ENCODE measurements at regions not wholly inside any gene's neighbourhood (a gene's known extent, or its start where the extent isn't known, plus 50 kb on each side); places are given as distances from the start of the nearest gene placed in this dataset.

GRCh38 chr3:74812756-74813155 lies 198.3 kb upstream of the CNTN3 start:
- Histone ChIP-seq H3K9me1 (ENCODE audit: control insufficient read depth, extremely low read depth, insufficient read depth, low read length) (no peaks in the 10 kb centered on the region), H3K4me3 (ENCODE audit: control insufficient read depth in 2 of 3, extremely low read depth in 1 of 3, insufficient read depth in 2 of 3, low read depth in 1 of 3, low read length in 3 of 3) (no peak overlapping the region), H3K4me2 (ENCODE audit: control insufficient read depth, extremely low read depth, insufficient read depth, low read depth, low read length) (no peak overlapping the region), H2AFZ (ENCODE audit: control insufficient read depth, low read length) (no peak overlapping the region), H3K27ac (ENCODE audit: control insufficient read depth, insufficient read depth, low read length) (no peak overlapping the region), H3K27me3 (ENCODE audit: control insufficient read depth, extremely low read depth, insufficient read depth, low read length) (no peaks in the 10 kb centered on the region), H3K36me3 (ENCODE audit: control insufficient read depth in 2 of 2, extremely low read depth in 1 of 2, insufficient read depth in 2 of 2, low read length in 2 of 2) (no peaks in the 10 kb centered on the region), H4K20me1 (ENCODE audit: control insufficient read depth, extremely low read depth, insufficient read depth, low read length) (no peaks in the 10 kb centered on the region), H3K9ac (ENCODE audit: control insufficient read depth, extremely low read depth, insufficient read depth, low read length) (no peak overlapping the region), H3K79me2 (ENCODE audit: control insufficient read depth, insufficient read depth, low read length) (no peaks in the 10 kb centered on the region), H3K4me1 (ENCODE audit: control insufficient read depth, extremely low read depth, insufficient read depth, low read length) (no peaks in the 10 kb centered on the region), H3K9me3 (ENCODE audit: control insufficient read depth, low read depth, low read length) (no peaks in the 10 kb centered on the region)
- FAIRE-seq = no peak
- TF ChIP-seq, protein P1, sequence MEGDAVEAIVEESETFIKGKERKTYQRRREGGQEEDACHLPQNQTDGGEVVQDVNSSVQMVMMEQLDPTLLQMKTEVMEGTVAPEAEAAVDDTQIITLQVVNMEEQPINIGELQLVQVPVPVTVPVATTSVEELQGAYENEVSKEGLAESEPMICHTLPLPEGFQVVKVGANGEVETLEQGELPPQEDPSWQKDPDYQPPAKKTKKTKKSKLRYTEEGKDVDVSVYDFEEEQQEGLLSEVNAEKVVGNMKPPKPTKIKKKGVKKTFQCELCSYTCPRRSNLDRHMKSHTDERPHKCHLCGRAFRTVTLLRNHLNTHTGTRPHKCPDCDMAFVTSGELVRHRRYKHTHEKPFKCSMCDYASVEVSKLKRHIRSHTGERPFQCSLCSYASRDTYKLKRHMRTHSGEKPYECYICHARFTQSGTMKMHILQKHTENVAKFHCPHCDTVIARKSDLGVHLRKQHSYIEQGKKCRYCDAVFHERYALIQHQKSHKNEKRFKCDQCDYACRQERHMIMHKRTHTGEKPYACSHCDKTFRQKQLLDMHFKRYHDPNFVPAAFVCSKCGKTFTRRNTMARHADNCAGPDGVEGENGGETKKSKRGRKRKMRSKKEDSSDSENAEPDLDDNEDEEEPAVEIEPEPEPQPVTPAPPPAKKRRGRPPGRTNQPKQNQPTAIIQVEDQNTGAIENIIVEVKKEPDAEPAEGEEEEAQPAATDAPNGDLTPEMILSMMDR (optimal IDR thresholded peaks at IDR 0.05 in 1 of 3, IDR thresholded peaks at IDR 0.05 in 1 of 3, conservative IDR thresholded peaks at IDR 0.05 in 1 of 3; ENCODE audit: extremely low read depth in 1 of 3, insufficient read depth in 2 of 3, low read length in 3 of 3) = no peak
- no peak for TF ChIP-seq EZH2 (IDR thresholded peaks at IDR 0.05; ENCODE audit: low read length)
- dilution Hi-C loops (cut with MboI; ENCODE audit: extremely low pct_ligation_motif_present, low sequenced_read_pairs) = no loop called here
- DNase-seq (ENCODE audit: low read depth, low spot score) = no peak

- Histone ChIP-seq H3K36me3 (ENCODE audit: control insufficient read depth in 2 of 2, extremely low read depth in 1 of 2, insufficient read depth in 2 of 2, low read length in 2 of 2) (no peaks in the 10 kb centered on the region), H4K20me1 (ENCODE audit: control insufficient read depth, extremely low read depth, insufficient read depth, low read length) (no peaks in the 10 kb centered on the region), H3K79me2 (ENCODE audit: control insufficient read depth, insufficient read depth, low read length) (no peaks in the 10 kb centered on the region), H3K4me3 (ENCODE audit: control insufficient read depth in 2 of 3, extremely low read depth in 1 of 3, insufficient read depth in 2 of 3, low read depth in 1 of 3, low read length in 3 of 3) (no peak overlapping the region), H3K9me1 (ENCODE audit: control insufficient read depth, extremely low read depth, insufficient read depth, low read length) (no peaks in the 10 kb centered on the region), H3K27ac (ENCODE audit: control insufficient read depth, insufficient read depth, low read length) (no peak overlapping the region), H3K27me3 (ENCODE audit: control insufficient read depth, extremely low read depth, insufficient read depth, low read length) (no peaks in the 10 kb centered on the region), H2AFZ (ENCODE audit: control insufficient read depth, low read length) (no peak overlapping the region), H3K4me2 (ENCODE audit: control insufficient read depth, extremely low read depth, insufficient read depth, low read depth, low read length) (no peak overlapping the region), H3K9me3 (ENCODE audit: control insufficient read depth, low read depth, low read length) (no peaks in the 10 kb centered on the region), H3K9ac (ENCODE audit: control insufficient read depth, extremely low read depth, insufficient read depth, low read length) (no peak overlapping the region), H3K4me1 (ENCODE audit: control insufficient read depth, extremely low read depth, insufficient read depth, low read length) (no peaks in the 10 kb centered on the region)
- FAIRE-seq (no peak), DNase-seq (ENCODE audit: low read depth, low spot score) (no peak)
- dilution Hi-C loops (cut with MboI; ENCODE audit: extremely low pct_ligation_motif_present, low sequenced_read_pairs) = no loop called here
- TF ChIP-seq, protein P1 (optimal IDR thresholded peaks at IDR 0.05 in 1 of 3, IDR thresholded peaks at IDR 0.05 in 1 of 3, conservative IDR thresholded peaks at IDR 0.05 in 1 of 3; ENCODE audit: extremely low read depth in 1 of 3, insufficient read depth in 2 of 3, low read length in 3 of 3) = no peak
- TF ChIP-seq EZH2 (IDR thresholded peaks at IDR 0.05; ENCODE audit: low read length) = no peak
Observed at GRCh38 chr3:74808506-74809275, 194.2 kb upstream of the CNTN3 start.
